IMR-90 (cell line): ENCODE measurements at regions not wholly inside any gene's neighbourhood (a gene's known extent, or its start where the extent isn't known, plus 50 kb on each side); places are given as distances from the start of the nearest gene placed in this dataset.

Experiments
- ATAC-seq: fragments of 200-7000 bp; cut with Tn5 transposase; 2 replicates; pipeline ENCODE4 v1.9.1; 2020; ENCODE audit warnings: low read depth, mild to moderate bottlenecking, moderate library complexity
- BruUV-seq: library from RNA; stranded (reverse); fragments of 400-500 nt; replicated peaks from 2 replicates; lab custom pipeline; 2021; lab: Mats Ljungman, UMichigan
- CTCF ChIA-PET: fragments of 300-600 bp; formaldehyde crosslinking; extraction: SDS; loops from one replicate; lab custom pipeline; 2021; ENCODE audit warnings: antibody characterized with exemption; lab: Yijun Ruan, JAX
- POLR2A ChIA-PET: fragments of 300-600 bp; sonication (Branson Sonifier 250); formaldehyde crosslinking; loops from one replicate; lab custom pipeline; 2022; ENCODE audit warnings: antibody characterized with exemption; ENCODE audit not compliant: unreplicated experiment; lab: Charles Lee
- DNase-seq: peaks from one replicate; pipeline ENCODE4 v3.0.0; 2013
- H2AFZ ChIP-seq: replicated peaks from 2 replicates; pipeline ENCODE3; 2013; ENCODE audit warnings: low read length, mild to moderate bottlenecking; ENCODE audit not compliant: poor library complexity
- H2AK5ac ChIP-seq: 2 replicates; pipeline ENCODE4 v1.6.1; 2013; ENCODE audit warnings: low read depth, low read length, inconsistent platforms
- H2AK9ac ChIP-seq: replicated peaks from 2 replicates; pipeline ENCODE3; 2013; ENCODE audit warnings: mild to moderate bottlenecking, low read depth, low read length, moderate library complexity; ENCODE audit not compliant: poor library complexity
- H2BK120ac ChIP-seq: 2 replicates; pipeline ENCODE4 v1.6.1; 2013; ENCODE audit warnings: low read depth, low read length, inconsistent platforms
- H2BK15ac ChIP-seq: 3 replicates; pipeline ENCODE4 v1.6.1; 2013; ENCODE audit warnings: low read depth, low read length, inconsistent platforms
- H2BK20ac ChIP-seq: 2 replicates; pipeline ENCODE4 v1.6.1; 2013; ENCODE audit warnings: low read depth, mild to moderate bottlenecking, inconsistent platforms, low read length, moderate library complexity
- H2BK5ac ChIP-seq: 2 replicates; pipeline ENCODE4 v1.6.1; 2013; ENCODE audit warnings: mild to moderate bottlenecking, low read depth, low read length, inconsistent platforms; ENCODE audit not compliant: poor library complexity, severe bottlenecking
- H3K14ac ChIP-seq: replicated peaks from 2 replicates; pipeline ENCODE4 v1.6.1; 2013; ENCODE audit warnings: low read depth, low read length, inconsistent platforms
- H3K18ac ChIP-seq: 2 replicates; pipeline ENCODE4 v1.6.1; 2013; ENCODE audit warnings: low read depth, low read length, control low read depth
- H3K23ac ChIP-seq: 2 replicates; pipeline ENCODE4 v1.6.1; 2013; ENCODE audit warnings: low read depth, low read length, inconsistent platforms
- H3K27ac ChIP-seq: 2 replicates; pipeline ENCODE4 v1.5.1; 2013; ENCODE audit warnings: mild to moderate bottlenecking, control low read depth, low read length; ENCODE audit not compliant: insufficient read depth
- H3K27me3 ChIP-seq: 2 replicates; pipeline ENCODE4 v1.6.1; 2013; ENCODE audit warnings: low read length; ENCODE audit not compliant: control insufficient read depth, insufficient read depth
- H3K36me3 ChIP-seq: 2 replicates; pipeline ENCODE4 v1.6.1; 2013; ENCODE audit warnings: low read length, mixed read lengths; ENCODE audit not compliant: control insufficient read depth, insufficient read depth
- H3K4ac ChIP-seq: 2 replicates; pipeline ENCODE4 v1.6.1; 2013; ENCODE audit warnings: low read depth, low read length, inconsistent platforms
- H3K4me1 ChIP-seq: 2 replicates; pipeline ENCODE4 v1.6.1; 2013; ENCODE audit warnings: low read length, mixed read lengths; ENCODE audit not compliant: control insufficient read depth, insufficient read depth
- H3K4me2 ChIP-seq: 2 replicates; pipeline ENCODE4 v1.6.1; 2013; ENCODE audit warnings: low read depth, mild to moderate bottlenecking, control low read depth, low read length, moderate library complexity
- H3K4me3 ChIP-seq: 2 replicates; pipeline ENCODE4 v1.5.1; 2013; ENCODE audit warnings: low read depth, mild to moderate bottlenecking, control low read depth, low read length, moderate library complexity; ENCODE audit not compliant: insufficient read depth
- H3K56ac ChIP-seq: 2 replicates; pipeline ENCODE4 v1.6.1; 2013; ENCODE audit warnings: low read length, inconsistent platforms; ENCODE audit not compliant: insufficient read depth; ENCODE audit errors: extremely low read depth
- H3K79me1 ChIP-seq, 2 experiments: 2 replicates each; pipeline ENCODE4 v1.6.1; 2013; ENCODE audit warnings: low read length in 2 of 2, inconsistent platforms in 1 of 2, low read depth in 1 of 2
- H3K9ac ChIP-seq: 2 replicates; pipeline ENCODE4 v1.6.1; 2013; ENCODE audit warnings: low read depth, low read length, control low read depth
- H3K9me1 ChIP-seq: 2 replicates; pipeline ENCODE4 v1.6.1; 2013; ENCODE audit warnings: low read length, inconsistent platforms; ENCODE audit not compliant: insufficient read depth
- H3K9me3 ChIP-seq: 2 replicates; pipeline ENCODE4 v1.6.1; 2013; ENCODE audit warnings: low read length; ENCODE audit not compliant: control insufficient read depth, insufficient read depth
- H4K20me1 ChIP-seq: 2 replicates; pipeline ENCODE4 v1.6.1; 2013; ENCODE audit warnings: low read length, inconsistent platforms; ENCODE audit not compliant: insufficient read depth
- H4K5ac ChIP-seq: 2 replicates; pipeline ENCODE4 v1.6.1; 2013; ENCODE audit warnings: mild to moderate bottlenecking, low read depth, low read length, control low read depth
- H4K8ac ChIP-seq, 2 experiments: 2 replicates each; pipeline ENCODE4 v1.6.1; 2013; ENCODE audit warnings: low read depth in 2 of 2, low read length in 2 of 2, control low read depth in 1 of 2, inconsistent platforms in 1 of 2
- H4K91ac ChIP-seq: 2 replicates; pipeline ENCODE4 v1.6.1; 2013; ENCODE audit warnings: low read depth, low read length, inconsistent platforms; ENCODE audit not compliant: insufficient read depth
- BHLHE40 ChIP-seq: fragments of 150-350 bp; IDR thresholded peaks from 2 replicates; pipeline ENCODE4 v1.6.1; 2016; ENCODE audit warnings: mild to moderate bottlenecking, low read depth, low read length
- CEBPB ChIP-seq: IDR thresholded peaks from 2 replicates; pipeline ENCODE4 v1.6.1; 2012; ENCODE audit warnings: low read depth, low read length, improper control_type of control experiment
- CHD1 ChIP-seq: IDR thresholded peaks from 2 replicates; pipeline ENCODE4 v1.6.1; 2012; ENCODE audit warnings: low read depth, low read length, improper control_type of control experiment
- FOS ChIP-seq: fragments of 150-350 bp; IDR thresholded peaks from 2 replicates; pipeline ENCODE4 v1.6.1; 2016; ENCODE audit warnings: low read depth, low read length
- MAFK ChIP-seq: IDR thresholded peaks from 2 replicates; pipeline ENCODE4 v1.6.1; 2012; ENCODE audit warnings: low read depth, low read length, improper control_type of control experiment
- MAZ ChIP-seq: IDR thresholded peaks from 2 replicates; pipeline ENCODE4 v1.6.1; 2012; ENCODE audit warnings: low read depth, mild to moderate bottlenecking, low read length, improper control_type of control experiment, moderate library complexity, borderline replicate concordance
- MXI1 ChIP-seq: IDR thresholded peaks from 2 replicates; pipeline ENCODE4 v1.6.1; 2012; ENCODE audit warnings: low read depth, mild to moderate bottlenecking, low read length, moderate library complexity, borderline replicate concordance
- NFE2L2 ChIP-seq: fragments of 150-350 bp; IDR thresholded peaks from 2 replicates; pipeline ENCODE4 v1.6.1; 2016; ENCODE audit warnings: low read depth, mild to moderate bottlenecking, low read length
- POLR2A ChIP-seq: IDR thresholded peaks from 2 replicates; pipeline ENCODE4 v1.6.1; 2012; ENCODE audit warnings: mild to moderate bottlenecking, low read depth, low read length
- RFX5 ChIP-seq: IDR thresholded peaks from 2 replicates; pipeline ENCODE4 v1.8.0; 2012; ENCODE audit warnings: low read depth, mild to moderate bottlenecking, low read length, moderate library complexity
- SMC3 ChIP-seq: fragments of 150-350 bp; IDR thresholded peaks from 2 replicates; pipeline ENCODE4 v1.6.1; 2016; ENCODE audit warnings: low read depth, mild to moderate bottlenecking, antibody characterized with exemption, low read length, moderate library complexity
- WGBS, 2 experiments: methylation state at CpG; one replicate each; pipeline versions ENCODE4 v1.1.5 to v1.1.7; 2013; ENCODE audit warnings: missing lambda C conversion rate in 2 of 2; ENCODE audit not compliant: insufficient read length in 1 of 2; ENCODE audit errors: extremely low coverage in 2 of 2; 5-methylcytosine and 5-hydroxymethylcytosine counted together
- dilution Hi-C: fragments of 300-500 bp; cut with HindIII; formaldehyde crosslinking; loops from one replicate; pipeline ENCODE4 v1.14.3; 2018; ENCODE audit warnings: low sequenced_read_pairs; ENCODE audit not compliant: unreplicated experiment
- in situ Hi-C: fragments of 300-500 bp; cut with MboI; formaldehyde crosslinking; loops from 3 replicates; pipeline ENCODE4 v1.14.3; 2019; ENCODE audit warnings: low sequenced_read_pairs, inconsistent platforms, mixed read lengths
- intact Hi-C: fragments of 100-400 bp; cut with micrococcal nuclease; formaldehyde crosslinking; loops from 2 replicates; pipeline ENCODE4 v1.10.0; 2022
- TF ChIP-seq, protein P1 (sequence below): conservative IDR thresholded peaks from 2 replicates; pipeline ENCODE4 v1.5.1; 2012; ENCODE audit warnings: mild to moderate bottlenecking, low read depth, low read length, improper control_type of control experiment
- TF ChIP-seq, protein P2 (sequence below): fragments of 150-350 bp; IDR thresholded peaks from 2 replicates; pipeline ENCODE4 v1.6.1; 2017; ENCODE audit warnings: mild to moderate bottlenecking, antibody characterized with exemption, low read length, low read depth
- TF ChIP-seq, protein P3 (sequence below): fragments of 150-350 bp; IDR thresholded peaks from 2 replicates; pipeline ENCODE4 v1.6.1; 2016; ENCODE audit warnings: low read depth, mild to moderate bottlenecking, low read length, moderate library complexity, borderline replicate concordance

DNA sequence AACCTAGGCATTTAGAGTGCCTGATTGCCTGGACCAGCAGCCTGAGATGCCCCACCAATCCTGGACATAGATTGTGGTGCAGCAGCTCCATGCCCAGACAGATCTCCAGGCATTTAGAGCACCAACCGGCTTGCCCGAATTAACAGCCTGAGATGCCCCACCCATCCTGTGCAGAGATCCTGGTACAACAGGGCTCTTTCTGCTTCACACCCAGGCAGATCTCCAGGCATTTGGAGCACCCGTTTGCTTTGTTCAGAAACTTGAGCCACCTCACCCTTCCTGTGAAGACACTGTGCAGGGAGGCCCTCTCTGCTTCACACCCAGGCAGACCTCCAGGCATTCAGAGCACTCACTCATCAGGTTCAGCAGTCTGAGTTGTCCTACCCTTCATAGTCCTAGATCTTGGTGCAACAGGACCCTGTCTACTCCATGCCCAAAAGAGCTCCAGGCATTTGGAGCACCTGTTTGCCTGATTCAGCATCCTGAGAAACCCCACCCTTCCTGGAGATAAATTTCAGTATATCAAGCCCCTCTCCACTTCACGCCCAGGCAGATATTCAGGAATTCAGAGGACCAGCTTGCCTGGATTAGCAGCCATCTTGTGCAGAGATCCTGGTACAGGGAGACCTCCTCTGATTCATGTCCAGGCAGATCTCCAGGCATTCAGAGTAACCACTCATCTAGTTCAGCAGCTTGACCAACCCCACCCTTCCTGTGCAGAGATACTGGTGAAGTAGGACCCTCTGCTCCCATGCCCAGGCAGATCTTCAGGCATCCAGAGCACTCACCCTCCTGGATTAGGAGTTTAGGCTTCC, 189.2 kb upstream of the FERMT1 start:
- no peak overlapping the region for H3K23ac ChIP-seq
- no peaks in the 10 kb centered on the region for H3K4me1 ChIP-seq
- H2AFZ ChIP-seq = no peak overlapping the region
- H3K79me1 ChIP-seq = no peaks in the 10 kb centered on the region
- peaks cover 6% of the 10 kb centered on the region; the same call in 1 of the 2 replicates for H3K9me3 ChIP-seq
- H4K8ac ChIP-seq = no peak overlapping the region; a peak in 1 of 4 replicates
- no peak for TF ChIP-seq MAFK
- TF ChIP-seq, protein P1, sequence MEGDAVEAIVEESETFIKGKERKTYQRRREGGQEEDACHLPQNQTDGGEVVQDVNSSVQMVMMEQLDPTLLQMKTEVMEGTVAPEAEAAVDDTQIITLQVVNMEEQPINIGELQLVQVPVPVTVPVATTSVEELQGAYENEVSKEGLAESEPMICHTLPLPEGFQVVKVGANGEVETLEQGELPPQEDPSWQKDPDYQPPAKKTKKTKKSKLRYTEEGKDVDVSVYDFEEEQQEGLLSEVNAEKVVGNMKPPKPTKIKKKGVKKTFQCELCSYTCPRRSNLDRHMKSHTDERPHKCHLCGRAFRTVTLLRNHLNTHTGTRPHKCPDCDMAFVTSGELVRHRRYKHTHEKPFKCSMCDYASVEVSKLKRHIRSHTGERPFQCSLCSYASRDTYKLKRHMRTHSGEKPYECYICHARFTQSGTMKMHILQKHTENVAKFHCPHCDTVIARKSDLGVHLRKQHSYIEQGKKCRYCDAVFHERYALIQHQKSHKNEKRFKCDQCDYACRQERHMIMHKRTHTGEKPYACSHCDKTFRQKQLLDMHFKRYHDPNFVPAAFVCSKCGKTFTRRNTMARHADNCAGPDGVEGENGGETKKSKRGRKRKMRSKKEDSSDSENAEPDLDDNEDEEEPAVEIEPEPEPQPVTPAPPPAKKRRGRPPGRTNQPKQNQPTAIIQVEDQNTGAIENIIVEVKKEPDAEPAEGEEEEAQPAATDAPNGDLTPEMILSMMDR = no peak
- no peak for TF ChIP-seq POLR2A
- no peak for TF ChIP-seq FOS
- no peak for TF ChIP-seq BHLHE40
- TF ChIP-seq MAZ = no peak
- no peak for TF ChIP-seq NFE2L2
- TF ChIP-seq MXI1 = no peak
- TF ChIP-seq CEBPB = no peak
- no peak for TF ChIP-seq CHD1
- TF ChIP-seq, protein P2, sequence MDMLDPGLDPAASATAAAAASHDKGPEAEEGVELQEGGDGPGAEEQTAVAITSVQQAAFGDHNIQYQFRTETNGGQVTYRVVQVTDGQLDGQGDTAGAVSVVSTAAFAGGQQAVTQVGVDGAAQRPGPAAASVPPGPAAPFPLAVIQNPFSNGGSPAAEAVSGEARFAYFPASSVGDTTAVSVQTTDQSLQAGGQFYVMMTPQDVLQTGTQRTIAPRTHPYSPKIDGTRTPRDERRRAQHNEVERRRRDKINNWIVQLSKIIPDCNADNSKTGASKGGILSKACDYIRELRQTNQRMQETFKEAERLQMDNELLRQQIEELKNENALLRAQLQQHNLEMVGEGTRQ = no peak
- TF ChIP-seq, protein P3, sequence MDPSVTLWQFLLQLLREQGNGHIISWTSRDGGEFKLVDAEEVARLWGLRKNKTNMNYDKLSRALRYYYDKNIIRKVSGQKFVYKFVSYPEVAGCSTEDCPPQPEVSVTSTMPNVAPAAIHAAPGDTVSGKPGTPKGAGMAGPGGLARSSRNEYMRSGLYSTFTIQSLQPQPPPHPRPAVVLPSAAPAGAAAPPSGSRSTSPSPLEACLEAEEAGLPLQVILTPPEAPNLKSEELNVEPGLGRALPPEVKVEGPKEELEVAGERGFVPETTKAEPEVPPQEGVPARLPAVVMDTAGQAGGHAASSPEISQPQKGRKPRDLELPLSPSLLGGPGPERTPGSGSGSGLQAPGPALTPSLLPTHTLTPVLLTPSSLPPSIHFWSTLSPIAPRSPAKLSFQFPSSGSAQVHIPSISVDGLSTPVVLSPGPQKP = no peak
- TF ChIP-seq SMC3 = no peak
- TF ChIP-seq RFX5 = no peak
- H2BK5ac ChIP-seq = no peak overlapping the region
- H3K14ac ChIP-seq = no peak overlapping the region
- H3K18ac ChIP-seq = no peak overlapping the region
- WGBS, 2 experiments = no CpG with 5 or more reads among the region's 4 CpGs
- H3K9me1 ChIP-seq = no peaks in the 10 kb centered on the region
- H3K36me3 ChIP-seq = no peaks in the 10 kb centered on the region
- DNase-seq (no peak), ATAC-seq (no peak)
- H2BK15ac ChIP-seq = no peak overlapping the region
- no peak overlapping the region for H3K56ac ChIP-seq
- POLR2A ChIA-PET = no interaction called here
- no peak overlapping the region for H2BK120ac ChIP-seq
- H3K27me3 ChIP-seq = no peaks in the 10 kb centered on the region
- no peak overlapping the region for H4K5ac ChIP-seq
- no peak overlapping the region for H4K91ac ChIP-seq
- dilution Hi-C loops = no loop called here
- no peak overlapping the region for H3K4me3 ChIP-seq
- no peak overlapping the region for H2AK9ac ChIP-seq
- H3K9ac ChIP-seq = no peak overlapping the region
- no peak overlapping the region for H3K27ac ChIP-seq
- no peak overlapping the region for H3K4ac ChIP-seq
- intact Hi-C loops = no loop called here
- H2AK5ac ChIP-seq = no peak overlapping the region
- no peak overlapping the region for H2BK20ac ChIP-seq
- no TSS peak for BruUV-seq
- CTCF ChIA-PET = no interaction called here
- H3K4me2 ChIP-seq = no peak overlapping the region
- in situ Hi-C loops = no loop called here
- H4K20me1 ChIP-seq = no peaks in the 10 kb centered on the region
